HUES48 (cell line): ENCODE measurements at regions not wholly inside any gene's neighbourhood (a gene's known extent, or its start where the extent isn't known, plus 50 kb on each side); places are given as distances from the start of the nearest gene placed in this dataset.
"Not testable (repeated sequence)": the region's sequence is repeated elsewhere in the genome, so short reads cannot be mapped to it uniquely, and the experiment has no call there.

Source experiments
- H3K27ac ChIP-seq: one replicate; pipeline ENCODE4 v1.7.0; 2013; ENCODE audit warnings: low read depth, low read length, inconsistent platforms
- H3K27me3 ChIP-seq: 2 replicates; pipeline ENCODE4 v1.6.1; 2013; ENCODE audit warnings: mild to moderate bottlenecking, low read length; ENCODE audit not compliant: control insufficient read depth, insufficient read depth
- H3K36me3 ChIP-seq: 2 replicates; pipeline ENCODE4 v1.6.1; 2013; ENCODE audit warnings: low read length; ENCODE audit not compliant: control insufficient read depth, insufficient read depth
- H3K4me1 ChIP-seq: 2 replicates; pipeline ENCODE4 v1.6.1; 2013; ENCODE audit warnings: mild to moderate bottlenecking, low read length; ENCODE audit not compliant: control insufficient read depth, insufficient read depth
- H3K4me3 ChIP-seq: 2 replicates; pipeline ENCODE4 v1.5.1; 2013; ENCODE audit warnings: mild to moderate bottlenecking, low read depth, low read length
- H3K9ac ChIP-seq: 2 replicates; pipeline ENCODE4 v1.6.1; 2013; ENCODE audit warnings: mild to moderate bottlenecking, low read depth, low read length, moderate library complexity
- H3K9me3 ChIP-seq: 2 replicates; pipeline ENCODE4 v1.6.1; 2013; ENCODE audit warnings: low read length; ENCODE audit not compliant: control insufficient read depth, insufficient read depth

- H3K27me3 ChIP-seq, H3K9me3 ChIP-seq, H3K9ac ChIP-seq, H3K36me3 ChIP-seq, H3K4me3 ChIP-seq, H3K4me1 ChIP-seq, H3K27ac ChIP-seq: not testable (repeated sequence)
These were observed 354.9 kb upstream of the ANKRD20A1 start for GRCh38 chr9:67503728-67504369.

DNA sequence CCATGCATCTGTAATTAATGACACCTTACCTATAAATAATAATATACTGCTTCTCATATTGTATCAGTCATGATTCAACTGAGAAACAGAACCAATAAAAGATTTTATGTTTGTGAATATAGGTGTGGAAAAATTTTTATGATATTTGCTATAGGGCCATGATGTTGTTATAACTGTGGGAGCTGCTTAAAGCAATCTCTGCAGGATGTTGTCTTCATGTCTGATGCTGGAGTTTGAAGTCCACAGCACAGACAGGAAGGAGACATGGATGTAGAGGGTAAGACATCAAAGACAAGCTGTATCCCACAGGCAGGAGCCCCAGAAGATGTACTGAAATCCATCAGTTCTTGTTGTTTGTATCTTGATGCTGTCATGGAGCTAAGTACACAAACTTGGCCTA is 366.7 kb upstream of the ANKRD20A1 start:
- not testable (repeated sequence) for H3K27me3 ChIP-seq, H3K27ac ChIP-seq, H3K4me3 ChIP-seq, H3K4me1 ChIP-seq, H3K9ac ChIP-seq, H3K36me3 ChIP-seq, H3K9me3 ChIP-seq

DNA sequence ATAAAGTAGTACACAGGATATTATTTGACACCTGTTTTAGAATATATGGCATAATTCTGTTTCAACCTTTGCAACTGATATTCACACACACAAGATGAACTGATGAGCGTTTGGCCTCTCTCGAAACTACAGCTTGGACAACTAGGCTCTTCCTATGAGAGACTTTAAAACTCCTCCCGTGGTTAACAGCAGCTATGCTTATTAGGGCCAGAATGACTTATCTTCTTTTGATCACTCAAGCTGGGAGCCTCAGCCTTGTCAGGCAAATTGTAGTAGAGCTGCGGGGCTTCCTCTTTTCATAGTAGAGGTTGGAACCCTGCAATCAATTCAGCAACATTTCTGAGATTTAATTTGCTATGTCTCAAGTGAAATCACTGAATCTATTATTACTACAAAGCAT is 381.3 kb upstream of the ANKRD20A1 start:
- not testable (repeated sequence) for H3K36me3 ChIP-seq, H3K4me1 ChIP-seq, H3K27me3 ChIP-seq, H3K9ac ChIP-seq, H3K27ac ChIP-seq, H3K9me3 ChIP-seq, H3K4me3 ChIP-seq

DNA sequence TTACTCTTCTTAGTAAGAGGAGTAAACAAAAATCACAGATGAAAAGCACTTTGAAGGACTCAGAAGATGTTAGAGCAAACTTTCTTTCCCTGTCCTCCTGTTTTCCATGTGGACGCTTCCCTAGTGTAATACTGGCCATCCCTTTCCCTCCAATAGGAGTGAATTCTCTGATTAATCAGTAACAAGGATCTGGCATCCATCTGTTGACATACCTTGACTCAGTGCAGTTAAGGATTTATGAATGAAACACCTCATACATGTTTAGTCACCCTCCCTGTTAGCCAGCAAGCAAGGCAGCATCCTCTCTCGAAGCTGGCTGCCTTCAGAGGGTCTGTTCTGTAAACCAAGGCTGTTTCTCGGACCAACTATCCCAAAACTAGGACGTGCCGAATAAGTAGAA is 388.0 kb upstream of the ANKRD20A1 start:
- not testable (repeated sequence) for H3K27me3 ChIP-seq, H3K4me3 ChIP-seq, H3K9me3 ChIP-seq, H3K36me3 ChIP-seq, H3K27ac ChIP-seq, H3K9ac ChIP-seq, H3K4me1 ChIP-seq

- not testable (repeated sequence) for H3K9ac ChIP-seq, H3K4me3 ChIP-seq, H3K4me1 ChIP-seq, H3K36me3 ChIP-seq, H3K9me3 ChIP-seq, H3K27me3 ChIP-seq, H3K27ac ChIP-seq
These were observed 390.4 kb upstream of the ANKRD20A1 start for GRCh38 chr9:67468326-67468725.

GRCh38 chr9:67461796-67462757 is 396.7 kb upstream of the ANKRD20A1 start:
- H3K36me3 ChIP-seq, H3K4me1 ChIP-seq, H3K9me3 ChIP-seq, H3K27ac ChIP-seq, H3K9ac ChIP-seq, H3K27me3 ChIP-seq, H3K4me3 ChIP-seq: not testable (repeated sequence)

DNA sequence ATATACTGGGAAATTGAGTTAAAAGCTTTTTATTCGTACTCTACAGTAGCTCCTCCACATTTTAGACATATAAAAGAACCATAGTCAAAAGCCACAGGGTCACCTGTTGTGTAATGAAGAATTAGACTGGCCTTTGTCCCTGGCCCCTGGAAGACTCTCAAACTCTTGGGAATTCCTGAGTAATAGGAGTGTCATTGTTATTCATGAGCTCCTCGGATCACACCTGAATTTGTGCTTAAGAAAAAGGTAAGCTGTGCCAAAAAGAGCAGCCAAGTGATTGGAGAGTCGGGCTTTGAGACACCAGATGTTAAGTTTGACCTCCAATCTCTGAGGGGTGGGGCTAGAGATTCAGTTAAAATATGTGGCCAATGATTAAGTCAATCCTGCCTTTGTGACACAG is 405.8 kb upstream of the ANKRD20A1 start:
- not testable (repeated sequence) for H3K4me3 ChIP-seq, H3K36me3 ChIP-seq, H3K9ac ChIP-seq, H3K27ac ChIP-seq, H3K9me3 ChIP-seq, H3K27me3 ChIP-seq, H3K4me1 ChIP-seq

- not testable (repeated sequence) for H3K4me3 ChIP-seq, H3K36me3 ChIP-seq, H3K4me1 ChIP-seq, H3K9me3 ChIP-seq, H3K27me3 ChIP-seq, H3K9ac ChIP-seq, H3K27ac ChIP-seq
These were observed 416.4 kb upstream of the ANKRD20A1 start for GRCh38 chr9:67442313-67442712.

- H3K36me3 ChIP-seq, H3K9me3 ChIP-seq, H3K27me3 ChIP-seq, H3K4me3 ChIP-seq, H3K9ac ChIP-seq, H3K27ac ChIP-seq, H3K4me1 ChIP-seq: not testable (repeated sequence)
These were observed 421.7 kb upstream of the ANKRD20A1 start for GRCh38 chr9:67437011-67437410.

DNA sequence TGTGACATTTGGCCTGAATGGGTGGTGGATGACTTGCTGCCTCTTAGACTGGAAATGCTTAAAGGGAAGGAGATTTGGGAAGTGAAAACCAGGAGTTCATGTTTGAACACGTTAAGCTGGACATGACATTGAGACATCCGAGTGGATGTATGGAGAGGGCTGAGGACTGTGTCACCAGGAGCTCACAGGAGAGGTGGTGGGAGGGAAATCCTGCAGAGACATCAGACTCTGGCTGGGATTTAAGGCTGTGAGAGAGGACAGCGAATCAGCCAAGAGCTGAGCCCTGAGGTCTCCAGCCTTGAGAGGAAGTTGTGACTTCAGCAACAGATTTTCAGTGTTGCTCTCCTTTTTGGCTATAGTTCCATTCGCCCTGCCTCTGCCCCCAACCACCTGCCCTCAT is 432.5 kb upstream of the SPATA31A3 start:
- not testable (repeated sequence) for H3K4me3 ChIP-seq, H3K4me1 ChIP-seq, H3K27ac ChIP-seq, H3K9me3 ChIP-seq, H3K27me3 ChIP-seq, H3K9ac ChIP-seq, H3K36me3 ChIP-seq

DNA sequence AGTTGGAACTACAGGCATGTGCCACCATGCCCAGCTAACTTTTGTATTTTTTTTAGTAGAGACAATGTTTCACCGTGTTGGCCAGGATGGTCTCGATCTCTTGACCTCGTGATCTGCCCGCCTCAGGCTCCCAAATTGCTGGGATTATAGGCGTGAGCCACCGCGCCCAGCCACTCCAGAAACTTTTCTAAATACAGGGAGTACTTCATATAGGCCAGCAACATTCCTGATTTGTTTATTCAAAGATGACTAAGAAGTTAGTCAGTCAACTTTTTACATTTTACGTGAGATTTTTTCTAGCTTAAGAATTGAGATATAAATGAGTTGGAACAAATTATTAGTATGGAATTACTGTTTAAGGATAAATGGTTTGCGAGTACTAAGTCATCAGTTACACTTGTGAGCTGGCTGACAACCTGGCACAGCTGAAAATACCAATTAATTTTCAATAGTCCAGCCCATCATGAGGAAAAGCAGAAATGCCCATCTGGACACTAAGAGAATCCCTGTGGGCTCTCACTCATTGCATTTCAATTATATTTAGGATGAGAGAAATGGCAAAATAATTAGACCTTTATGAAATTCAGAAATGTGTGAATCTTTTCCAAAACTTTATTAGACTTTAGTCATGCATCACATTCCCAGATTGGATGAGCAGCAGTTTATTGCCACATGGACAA is 430.8 kb upstream of the SPATA31A3 start:
- H3K4me3 ChIP-seq, H3K36me3 ChIP-seq, H3K9ac ChIP-seq, H3K27ac ChIP-seq, H3K4me1 ChIP-seq, H3K27me3 ChIP-seq, H3K9me3 ChIP-seq: not testable (repeated sequence)
